ENCODE measurements at regions not wholly inside any gene's neighbourhood (a gene's known extent, or its start where the extent isn't known, plus 50 kb on each side); places are given as distances from the start of the nearest gene placed in this dataset.

DNA sequence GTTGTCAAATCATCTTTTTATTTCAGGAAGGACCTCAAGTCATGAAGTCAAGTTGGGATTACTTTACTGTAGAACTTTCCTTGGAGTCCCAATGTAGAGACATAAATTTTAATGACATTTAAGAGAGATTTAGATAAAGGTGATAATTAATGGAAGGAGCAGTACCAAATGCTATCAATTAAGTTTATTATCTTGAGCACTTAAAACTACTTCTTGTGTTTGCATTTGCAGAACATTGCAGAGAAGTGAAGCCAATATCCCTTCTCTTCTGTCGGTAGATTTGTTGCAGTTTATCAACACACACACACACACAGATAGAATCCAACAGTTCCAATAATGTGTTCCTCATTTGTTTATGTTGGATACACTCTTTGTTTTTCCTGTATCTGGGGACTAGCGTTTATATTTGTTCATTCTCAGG, 570.7 kb downstream of the EPHA4 start:
- TF ChIP-seq, protein P1, sequence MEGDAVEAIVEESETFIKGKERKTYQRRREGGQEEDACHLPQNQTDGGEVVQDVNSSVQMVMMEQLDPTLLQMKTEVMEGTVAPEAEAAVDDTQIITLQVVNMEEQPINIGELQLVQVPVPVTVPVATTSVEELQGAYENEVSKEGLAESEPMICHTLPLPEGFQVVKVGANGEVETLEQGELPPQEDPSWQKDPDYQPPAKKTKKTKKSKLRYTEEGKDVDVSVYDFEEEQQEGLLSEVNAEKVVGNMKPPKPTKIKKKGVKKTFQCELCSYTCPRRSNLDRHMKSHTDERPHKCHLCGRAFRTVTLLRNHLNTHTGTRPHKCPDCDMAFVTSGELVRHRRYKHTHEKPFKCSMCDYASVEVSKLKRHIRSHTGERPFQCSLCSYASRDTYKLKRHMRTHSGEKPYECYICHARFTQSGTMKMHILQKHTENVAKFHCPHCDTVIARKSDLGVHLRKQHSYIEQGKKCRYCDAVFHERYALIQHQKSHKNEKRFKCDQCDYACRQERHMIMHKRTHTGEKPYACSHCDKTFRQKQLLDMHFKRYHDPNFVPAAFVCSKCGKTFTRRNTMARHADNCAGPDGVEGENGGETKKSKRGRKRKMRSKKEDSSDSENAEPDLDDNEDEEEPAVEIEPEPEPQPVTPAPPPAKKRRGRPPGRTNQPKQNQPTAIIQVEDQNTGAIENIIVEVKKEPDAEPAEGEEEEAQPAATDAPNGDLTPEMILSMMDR (IDR thresholded peaks at IDR 0.05 in 4 of 5, conservative IDR thresholded peaks at IDR 0.05 in 1 of 5): no peak
- no peak for TF ChIP-seq POLR2A (IDR thresholded peaks at IDR 0.05)

All from gastrocnemius medialis (tissue), 4 donors.